ENCODE measurements at regions not wholly inside any gene's neighbourhood (a gene's known extent, or its start where the extent isn't known, plus 50 kb on each side); places are given as distances from the start of the nearest gene placed in this dataset.
A peak's percentile ranks its signal among the peaks of the same experiment; 100 is the strongest.

DNA sequence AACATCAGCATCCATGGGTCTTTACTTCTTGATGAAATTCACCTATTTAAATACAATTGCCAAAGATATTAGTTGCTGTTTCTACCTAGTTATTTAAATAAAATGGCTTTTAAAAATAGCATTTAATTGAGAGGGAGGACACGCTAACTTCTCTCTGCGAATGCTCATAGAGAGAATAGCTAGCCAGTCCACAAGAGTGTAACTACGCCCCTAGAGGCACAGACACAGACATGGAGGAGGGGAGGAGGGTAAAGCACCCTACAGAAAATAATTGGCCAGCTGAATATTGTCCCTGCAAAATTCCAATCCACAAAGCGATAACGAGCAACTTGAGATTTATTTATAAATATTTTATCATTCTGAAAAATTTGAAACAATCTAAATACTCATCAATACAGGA, 97.0 kb upstream of the PAPOLG start:
- DNase-seq = no peak

- DNase-seq = peak; percentile 40
Observed at GRCh38 chr2:60661073-60661738, 94.9 kb upstream of the PAPOLG start.

GRCh38 chr2:60662781-60663180, 93.3 kb upstream of the PAPOLG start:
- DNase-seq = no peak

- DNase-seq = no peak
Observed at GRCh38 chr2:60671966-60672365, 84.1 kb upstream of the PAPOLG start.

- no peak for DNase-seq
Observed at GRCh38 chr2:60674524-60675165, 81.4 kb upstream of the PAPOLG start.

DNA sequence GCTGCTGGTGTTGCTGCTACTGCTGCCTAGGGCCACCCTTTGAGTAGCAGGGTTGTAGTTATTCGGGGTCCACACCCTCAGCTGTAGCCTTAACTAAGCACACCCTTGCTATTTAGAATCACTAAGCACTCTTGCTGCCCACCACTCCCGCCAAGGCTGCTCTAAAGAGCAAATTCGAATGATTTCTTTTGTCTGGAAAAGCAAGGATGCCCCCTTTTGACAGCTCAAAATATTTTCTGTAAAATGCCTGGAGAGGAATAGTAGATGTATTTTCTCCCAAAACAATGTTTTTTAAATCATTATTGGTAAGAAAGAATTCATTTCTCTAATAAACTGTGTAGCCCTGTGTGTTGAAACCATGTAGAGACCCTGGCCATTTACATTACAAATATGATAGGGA, 80.8 kb upstream of the PAPOLG start:
- no peak for DNase-seq

- DNase-seq = no peak
Observed at GRCh38 chr2:60676706-60677330, 79.2 kb upstream of the PAPOLG start.

DNA sequence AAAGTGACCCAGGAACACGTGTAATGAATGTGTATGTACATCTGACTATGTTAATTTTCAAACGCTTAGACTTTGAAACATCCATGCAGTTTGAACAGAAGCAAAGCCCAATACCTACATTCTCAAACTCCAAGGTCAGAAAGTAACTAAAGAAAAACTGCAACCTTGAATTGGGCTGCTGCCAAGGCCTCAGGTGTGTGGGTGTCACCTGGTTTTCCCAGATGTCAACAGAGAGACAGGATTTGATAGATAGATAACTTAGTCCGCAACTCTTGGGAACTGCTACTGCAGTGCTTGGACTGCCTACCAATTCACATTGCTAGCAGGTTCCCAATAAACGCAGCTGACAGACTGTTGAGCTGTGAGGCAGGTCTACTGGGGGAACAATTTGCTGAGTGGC, 78.7 kb upstream of the PAPOLG start:
- DNase-seq = no peak

DNA sequence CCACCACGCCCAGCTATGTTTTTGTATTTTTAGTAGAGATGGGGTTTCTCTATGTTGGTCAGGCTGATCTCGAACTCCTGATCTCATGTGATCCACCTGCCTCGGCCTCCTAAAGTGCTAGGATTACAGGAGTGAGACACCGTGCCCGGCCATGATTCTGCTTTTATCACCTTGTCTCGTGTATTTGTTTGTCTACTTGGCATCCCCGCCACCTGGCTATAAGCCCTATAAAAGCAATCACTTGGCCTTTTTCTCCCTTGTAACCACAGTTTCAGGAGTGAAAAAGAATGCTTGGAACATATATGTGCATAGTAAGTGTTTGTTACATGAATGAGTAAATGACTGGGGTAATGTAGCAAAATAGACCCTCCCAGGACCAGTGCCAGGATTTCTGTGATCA, 77.5 kb upstream of the PAPOLG start:
- no peak for DNase-seq

GRCh38 chr2:60679036-60679780, 76.9 kb upstream of the PAPOLG start:
- no peak for DNase-seq

GRCh38 chr2:60693551-60693950, 62.5 kb upstream of the PAPOLG start:
- DNase-seq = no peak

- DNase-seq = no peak
Observed at GRCh38 chr2:60695793-60696192, 60.3 kb upstream of the PAPOLG start.

DNA sequence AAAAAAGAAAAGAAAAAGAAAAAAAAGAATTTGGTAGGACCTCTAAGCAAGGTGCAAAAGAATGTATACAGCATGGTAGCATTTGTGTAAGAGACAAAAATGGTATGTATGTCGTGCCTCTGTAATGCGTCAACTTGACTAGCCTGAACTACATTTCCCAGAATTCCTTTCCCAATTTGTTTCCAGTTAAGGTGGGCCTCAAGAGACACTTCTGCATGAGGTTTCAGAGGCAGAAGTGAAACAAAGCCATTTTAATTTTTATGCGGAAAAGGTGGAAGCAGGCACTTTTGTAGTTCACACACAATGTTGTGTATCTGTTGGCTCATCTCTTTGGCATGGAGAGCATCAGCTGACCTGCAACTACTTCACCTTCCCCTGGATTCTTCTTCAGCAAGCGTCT, 56.5 kb upstream of the PAPOLG start:
- peak; percentile 47 for DNase-seq

DNA sequence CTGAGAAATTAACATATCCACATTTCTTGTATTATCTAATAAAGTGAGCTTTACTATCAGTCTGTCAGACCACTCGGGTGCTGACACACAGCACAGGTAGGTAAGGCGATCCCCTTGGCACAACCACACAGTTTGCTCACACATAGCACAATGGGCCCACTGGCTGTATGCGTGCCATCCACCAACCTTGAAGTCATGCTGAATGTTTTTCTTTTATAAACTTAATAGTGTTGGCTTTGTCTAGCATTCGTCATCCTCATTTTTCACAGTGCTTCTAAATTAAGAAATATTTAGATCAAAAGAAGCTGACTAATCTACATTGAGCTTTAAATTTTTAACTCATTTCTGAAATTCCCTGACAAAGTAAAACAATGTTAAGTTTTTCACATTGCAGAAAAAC, 50.0 kb upstream of the PAPOLG start:
- DNase-seq = no peak

All from SIG-M5 (cell line).